GM19438 (cell line): ENCODE measurements at regions not wholly inside any gene's neighbourhood (a gene's known extent, or its start where the extent isn't known, plus 50 kb on each side); places are given as distances from the start of the nearest gene placed in this dataset.

Experiments
- ATAC-seq: cut with Tn5 transposase; IDR thresholded peaks from one replicate; pipeline ENCODE4 v1.9.1; 2021; ENCODE audit warnings: low read depth; ENCODE audit not compliant: unreplicated experiment

DNA sequence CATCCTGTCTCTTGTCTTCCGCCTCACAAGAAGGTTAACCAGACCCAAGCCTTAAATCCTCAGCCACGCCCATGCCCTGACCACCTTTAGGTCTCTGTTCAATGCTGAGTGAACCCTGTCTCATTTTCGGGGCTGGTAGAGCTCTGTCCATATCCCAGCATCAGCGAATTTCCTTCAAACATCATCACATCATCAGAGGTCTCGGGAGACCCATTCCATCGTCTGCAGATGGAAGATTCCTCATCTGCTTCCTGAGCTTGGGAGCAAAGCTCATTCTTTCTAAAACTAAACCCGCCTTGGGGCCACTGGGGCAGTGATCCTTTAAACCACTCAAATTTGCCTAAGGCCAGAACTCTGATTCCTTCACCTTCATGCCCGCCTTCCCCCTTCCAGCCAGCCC is 173.7 kb downstream of the TTC32 start:
- ATAC-seq: no peak

DNA sequence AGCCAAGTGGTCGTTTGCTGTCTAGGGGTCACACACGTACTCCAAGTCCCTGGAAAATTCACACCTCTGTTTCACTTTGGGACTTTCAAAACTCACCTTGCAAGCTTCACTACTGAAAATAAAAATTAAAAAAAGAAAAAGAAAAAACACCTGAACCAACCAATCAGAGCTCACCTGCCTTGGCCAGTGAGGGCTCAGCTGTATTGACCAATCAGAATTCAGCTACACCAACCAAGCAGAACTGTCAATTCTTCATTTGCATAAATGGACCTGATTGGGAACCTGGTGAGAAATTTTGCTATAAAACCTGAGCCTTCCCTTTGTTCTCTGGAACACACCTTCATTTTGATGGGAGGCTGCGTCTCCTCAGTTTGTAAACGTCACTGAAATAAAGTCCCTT is 176.4 kb downstream of the TTC32 start:
- no peak for ATAC-seq

DNA sequence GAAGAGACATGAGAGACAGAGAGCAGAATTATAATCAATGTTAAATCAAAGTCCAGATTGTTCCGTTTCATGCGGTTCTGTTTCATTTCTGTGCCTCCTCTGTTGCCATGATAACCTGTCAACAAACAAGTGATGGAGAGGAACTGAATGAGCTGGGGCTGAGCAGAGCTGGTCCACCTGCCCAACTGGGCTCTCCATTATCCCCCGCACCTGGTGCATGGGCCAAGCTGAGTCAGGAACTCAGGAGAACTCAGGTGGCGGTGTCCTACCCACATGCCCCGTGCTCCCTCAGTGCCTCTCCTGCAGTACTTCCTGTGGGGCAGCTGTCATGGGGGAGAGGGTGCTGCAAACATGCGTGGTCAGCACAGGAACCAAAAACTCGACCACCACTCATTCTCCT is 178.8 kb downstream of the TTC32 start:
- ATAC-seq: no peak

DNA sequence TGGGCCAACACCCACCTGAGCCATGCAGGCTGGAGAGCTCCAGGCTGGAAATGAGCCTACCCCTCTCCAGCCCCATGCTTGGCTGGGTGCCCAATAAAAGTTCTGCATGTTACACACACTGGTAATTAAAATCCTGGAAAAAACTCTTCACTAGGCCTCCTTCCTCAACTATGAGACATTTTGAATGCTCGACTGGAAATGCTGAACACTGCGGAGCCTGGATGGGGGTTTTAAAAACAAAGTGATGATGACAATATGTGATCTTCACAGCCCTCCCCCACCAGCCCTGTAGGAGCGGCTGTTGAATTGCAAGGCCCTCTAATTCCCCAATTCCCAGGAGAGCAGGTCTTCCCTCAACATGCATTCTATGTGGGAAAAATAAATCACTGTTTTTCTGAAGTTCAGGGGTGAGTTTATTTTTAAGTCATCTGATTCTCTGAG is 179.2 kb downstream of the TTC32 start:
- ATAC-seq: no peak

GRCh38 chr2:19720306-19720705 is 181.5 kb downstream of the TTC32 start:
- ATAC-seq: no peak

GRCh38 chr2:19719540-19719939 is 182.2 kb downstream of the TTC32 start:
- no peak for ATAC-seq

DNA sequence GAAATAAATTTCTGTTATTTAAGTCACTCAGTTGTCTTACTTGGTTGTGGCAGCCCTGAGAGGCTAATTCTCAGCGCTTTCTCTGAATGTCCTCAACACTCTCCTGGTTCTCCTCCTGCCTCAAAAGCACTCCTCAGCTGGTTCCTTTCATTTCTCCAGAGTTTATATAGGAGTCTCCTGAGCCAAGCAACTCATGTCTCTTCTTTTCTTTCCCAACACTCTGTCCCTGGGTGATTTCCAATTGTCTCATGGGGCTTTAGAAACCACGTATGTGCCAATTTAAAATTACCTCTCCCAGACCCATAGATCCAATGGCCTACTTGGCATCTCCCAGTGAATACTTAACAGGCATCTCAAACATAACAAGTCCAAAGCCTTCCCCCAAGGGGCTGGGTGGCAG is 184.3 kb downstream of the TTC32 start:
- no peak for ATAC-seq

- no peak for ATAC-seq
These were observed 186.9 kb downstream of the TTC32 start for GRCh38 chr2:19714926-19715325.

DNA sequence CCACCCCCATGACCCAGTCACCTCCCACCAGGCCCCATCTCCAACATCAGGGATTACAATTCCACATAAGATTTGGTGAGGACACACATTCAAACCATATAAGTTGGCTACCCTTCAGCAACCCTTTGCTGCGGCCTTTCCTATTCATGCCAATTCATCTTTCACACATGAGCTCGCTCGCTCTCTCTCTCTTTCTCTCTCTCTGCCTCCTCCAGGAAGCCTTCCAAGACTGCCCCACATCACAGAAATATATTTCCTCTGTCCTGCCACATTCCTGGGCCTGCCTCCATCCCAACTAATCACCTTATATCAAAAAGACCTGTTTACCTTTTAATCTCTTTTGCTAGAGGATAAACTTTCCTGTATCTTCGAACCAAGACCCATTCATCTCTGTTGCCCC is 188.9 kb downstream of the TTC32 start:
- no peak for ATAC-seq

DNA sequence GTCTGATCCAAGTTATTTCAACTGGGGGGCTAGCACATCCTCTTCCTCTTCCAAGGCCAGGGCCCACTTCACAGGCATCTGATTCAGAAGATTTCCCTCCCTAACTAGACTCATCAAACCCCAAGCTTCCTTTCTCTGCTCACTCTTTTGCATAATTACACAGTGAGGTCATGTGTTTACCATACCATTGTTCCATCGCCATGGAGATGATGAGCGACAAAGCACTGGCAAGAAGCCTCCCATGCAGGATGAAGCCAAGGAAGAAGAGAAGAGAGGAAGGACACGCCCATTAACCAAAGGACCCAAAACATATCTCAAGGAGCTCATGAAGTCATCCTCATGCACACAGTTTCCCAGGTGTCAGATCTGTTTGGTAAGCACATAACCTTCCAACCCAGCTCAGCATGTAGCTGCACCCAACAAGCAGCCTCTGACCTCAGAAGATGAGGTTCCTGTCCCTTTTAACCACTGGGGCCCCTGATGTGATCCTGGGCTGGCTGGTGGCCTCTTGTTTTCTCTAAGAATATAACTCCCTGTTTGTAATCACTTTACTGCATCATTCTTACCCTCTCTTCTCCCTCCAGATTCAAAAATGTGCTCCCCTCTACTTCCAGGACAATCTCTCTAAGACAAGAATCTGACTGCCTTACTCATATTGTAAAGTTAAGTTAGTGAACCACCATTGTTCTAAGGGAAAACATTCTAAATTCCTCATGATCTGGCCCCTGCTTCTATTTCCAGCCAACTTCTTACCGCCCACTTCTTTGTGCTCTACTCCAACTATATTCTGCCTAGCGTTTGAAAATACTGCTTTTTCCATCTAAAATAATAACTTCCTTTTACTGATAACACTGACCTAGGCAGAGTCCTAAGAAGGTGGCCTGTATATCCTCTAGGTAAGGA is 190.1 kb downstream of the TTC32 start:
- no peak for ATAC-seq

GRCh38 chr2:19710230-19710629 is 191.6 kb downstream of the TTC32 start:
- no peak for ATAC-seq

GRCh38 chr2:19709553-19709952 is 192.2 kb downstream of the TTC32 start:
- no peak for ATAC-seq

DNA sequence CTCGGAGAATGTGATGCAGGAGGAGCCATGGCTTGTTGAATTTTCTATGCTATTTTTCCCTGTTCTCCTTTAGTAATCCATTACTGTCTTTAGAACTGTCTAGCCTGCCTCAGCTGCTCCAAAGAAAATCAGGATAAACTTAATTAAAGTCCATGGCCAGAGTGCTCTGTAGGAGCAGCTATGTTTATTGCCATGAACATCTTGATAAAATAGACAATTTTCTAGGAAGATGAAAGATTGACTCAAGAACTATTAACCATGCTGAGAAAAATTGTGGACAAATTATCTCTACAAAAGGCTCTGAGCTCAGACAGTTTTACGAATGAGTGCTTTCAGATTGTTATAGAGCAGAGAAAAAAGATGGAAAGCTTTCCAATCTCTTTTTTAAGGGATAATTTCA is 193.0 kb downstream of the TTC32 start:
- no peak for ATAC-seq

DNA sequence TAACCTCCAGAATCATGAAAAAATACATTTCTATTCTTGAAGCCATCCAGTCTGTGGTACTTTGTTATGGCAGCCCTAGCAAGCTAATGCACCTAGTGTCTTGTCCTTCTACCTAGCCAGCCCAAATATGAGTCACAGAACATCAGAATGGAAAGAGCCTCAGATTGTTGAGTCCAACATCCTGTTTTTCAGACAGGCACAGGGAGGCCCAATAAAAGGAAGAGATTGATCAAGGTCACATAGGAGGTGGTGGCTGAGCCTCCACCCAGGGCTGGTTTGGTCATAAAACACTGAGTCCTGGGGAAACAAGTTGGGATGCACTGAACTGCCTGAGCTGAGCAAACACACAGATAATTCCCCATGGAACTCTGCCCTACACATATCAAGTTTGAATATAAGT is 195.5 kb downstream of the TTC32 start:
- ATAC-seq: no peak

DNA sequence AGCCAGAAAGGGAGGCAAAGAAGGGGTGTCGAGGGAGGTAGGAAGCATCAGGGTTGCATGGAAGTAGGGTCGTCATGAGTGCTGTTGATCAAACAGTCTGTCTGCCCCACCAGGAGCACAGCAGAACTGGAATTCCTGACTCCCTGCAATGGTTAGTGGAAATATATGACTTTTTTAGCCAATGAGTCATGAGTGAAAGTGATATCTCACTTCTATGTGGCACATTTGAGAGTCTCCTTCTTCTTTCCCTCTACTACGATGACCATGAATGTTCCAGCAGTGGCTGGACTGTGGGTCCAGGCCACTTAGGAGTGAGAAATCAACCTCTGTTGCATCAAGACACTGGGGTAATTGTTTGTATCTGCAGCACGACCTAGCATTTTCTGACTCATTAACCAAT is 199.5 kb downstream of the TTC32 start:
- ATAC-seq: no peak

DNA sequence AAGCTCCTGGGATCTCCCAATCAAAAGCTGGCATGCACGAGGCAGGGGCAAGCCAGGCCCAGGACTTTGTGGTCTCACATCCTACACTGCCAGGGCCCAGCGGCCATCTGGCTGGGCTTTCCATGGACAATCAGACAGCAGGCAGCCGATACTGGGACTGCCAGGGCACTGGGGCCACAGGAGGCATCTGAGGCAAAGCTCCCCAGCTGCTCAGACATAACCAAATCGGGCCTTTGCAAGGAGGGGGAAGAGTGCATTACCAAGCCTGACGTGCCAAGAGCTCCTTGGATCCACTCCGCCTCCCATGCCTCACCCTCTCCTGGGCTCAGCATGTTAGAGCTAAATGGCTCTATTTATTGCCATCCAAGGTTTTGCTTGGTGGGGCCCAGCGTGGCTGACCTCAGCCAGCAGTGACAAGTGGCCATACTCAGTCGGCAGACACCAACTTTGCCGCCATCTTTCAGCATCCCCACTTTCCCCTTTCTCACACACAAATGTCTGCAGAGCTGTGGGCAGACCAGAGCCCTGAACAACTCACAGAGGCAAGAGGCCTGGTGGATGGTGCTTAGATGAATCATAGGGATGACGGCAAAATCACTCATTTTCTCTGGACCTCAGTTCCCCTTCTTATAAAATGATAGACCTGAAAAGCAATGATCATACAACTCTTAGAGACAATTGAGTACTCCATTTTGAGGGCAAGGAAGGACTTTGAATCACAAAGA is 200.8 kb downstream of the TTC32 start:
- no peak for ATAC-seq

DNA sequence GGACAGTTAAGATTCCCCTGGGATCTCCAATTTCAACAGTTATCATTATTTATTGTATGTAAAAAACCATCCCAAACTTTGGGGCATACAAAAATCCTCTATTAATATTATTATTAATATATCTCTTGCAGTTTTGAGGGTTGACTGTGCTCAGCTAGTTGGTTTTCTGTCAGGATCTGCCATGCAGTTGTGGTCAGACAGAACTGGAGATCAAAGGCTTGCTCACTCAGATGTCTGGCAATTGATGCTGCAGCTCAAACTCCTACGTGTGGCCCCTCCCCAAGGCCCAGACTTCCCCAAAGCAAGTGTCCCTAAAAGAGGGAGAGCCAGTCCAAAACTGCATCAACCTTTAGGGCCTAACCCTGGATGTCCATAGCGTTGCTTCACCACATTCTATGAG is 204.7 kb downstream of the TTC32 start:
- no peak for ATAC-seq

- ATAC-seq: no peak
These were observed 206.1 kb downstream of the TTC32 start for GRCh38 chr2:19695706-19696105.

GRCh38 chr2:19691892-19692291 is 209.9 kb downstream of the TTC32 start:
- ATAC-seq: no peak

DNA sequence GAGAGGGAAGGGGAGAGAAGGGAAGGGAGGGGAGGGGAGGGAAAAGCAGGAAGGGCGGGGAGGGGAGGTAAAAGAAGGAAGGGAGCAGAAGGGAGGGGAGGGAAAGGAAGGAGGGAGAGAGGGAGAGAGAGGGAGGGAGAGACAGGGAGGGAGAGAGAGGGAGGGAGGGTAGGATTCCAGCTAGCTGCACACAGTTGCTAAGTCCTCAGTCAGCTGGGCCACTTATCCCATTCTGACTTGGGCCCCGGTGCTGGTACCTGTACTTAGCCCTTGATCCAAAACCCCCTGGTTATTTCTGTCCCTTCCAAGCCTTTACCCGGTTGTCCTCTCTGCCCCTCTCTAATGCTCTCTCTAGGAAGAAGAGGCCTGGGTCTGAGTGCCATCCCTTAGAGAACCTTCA is 211.4 kb downstream of the TTC32 start:
- ATAC-seq: no peak

DNA sequence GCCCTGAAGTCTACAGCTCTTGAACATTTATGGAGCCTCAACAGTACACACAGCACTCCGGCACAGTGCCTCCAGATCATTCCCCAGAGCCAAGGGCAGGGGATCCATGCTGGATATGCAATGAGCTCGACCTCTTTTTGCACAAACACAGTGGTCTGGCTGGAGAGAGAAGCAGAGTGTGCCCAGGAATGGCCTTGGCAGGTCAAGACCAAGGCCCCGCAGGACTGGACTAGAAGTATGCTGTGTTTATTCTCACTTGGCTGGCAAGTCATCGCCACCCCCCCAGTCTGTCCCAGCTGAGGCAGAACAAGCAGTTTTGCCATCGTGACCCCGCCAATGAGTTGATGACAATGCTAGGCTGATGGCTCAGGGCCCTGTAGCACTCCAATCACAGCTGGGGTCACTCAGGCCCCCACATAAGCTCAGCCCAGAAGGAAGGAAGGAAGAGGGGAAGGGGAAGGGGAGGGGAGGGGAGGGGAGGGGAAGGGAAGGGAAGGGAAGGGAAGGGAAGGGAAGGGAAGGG is 212.1 kb downstream of the TTC32 start:
- no peak for ATAC-seq

- no peak for ATAC-seq
These were observed 213.7 kb downstream of the TTC32 start for GRCh38 chr2:19688059-19688458.
